Hepatocyte (in vitro differentiated cells): ENCODE measurements at regions not wholly inside any gene's neighbourhood (a gene's known extent, or its start where the extent isn't known, plus 50 kb on each side); places are given as distances from the start of the nearest gene placed in this dataset.

ENCODE experiments used
- DNase-seq: peaks from one replicate; pipeline ENCODE4 v3.0.0-alpha.2; 2016; ENCODE audit warnings: low spot score
- H2AFZ ChIP-seq: fragments of 200-600 bp; sonication (generic); 2 replicates; pipeline ENCODE4 v1.6.0; 2016; ENCODE audit warnings: antibody characterized with exemption, mild to moderate bottlenecking
- H3K27ac ChIP-seq: fragments of 200-600 bp; sonication (generic); 2 replicates; pipeline ENCODE4 v1.5.1; 2016; ENCODE audit warnings: mild to moderate bottlenecking
- H3K27me3 ChIP-seq: fragments of 200-600 bp; sonication (generic); 2 replicates; pipeline ENCODE4 v1.6.1; 2016
- H3K36me3 ChIP-seq: fragments of 200-600 bp; sonication (generic); replicated peaks from 2 replicates; pipeline ENCODE4 v1.5.1; 2016; ENCODE audit warnings: low read depth; ENCODE audit not compliant: insufficient read depth
- H3K4me1 ChIP-seq: fragments of 200-600 bp; sonication (generic); 2 replicates; pipeline ENCODE4 v1.5.1; 2016; ENCODE audit warnings: mild to moderate bottlenecking, moderate library complexity; ENCODE audit not compliant: insufficient read depth
- H3K4me2 ChIP-seq: fragments of 200-600 bp; sonication (generic); 2 replicates; pipeline ENCODE4 v1.6.0; 2016
- H3K4me3 ChIP-seq: fragments of 200-600 bp; sonication (generic); 2 replicates; pipeline ENCODE4 v1.5.1; 2016; ENCODE audit warnings: mild to moderate bottlenecking
- H3K79me2 ChIP-seq: fragments of 200-600 bp; sonication (generic); 2 replicates; pipeline ENCODE4 v1.6.0; 2017; ENCODE audit warnings: mild to moderate bottlenecking
- H3K9me2 ChIP-seq: fragments of 200-600 bp; sonication (generic); replicated peaks from 2 replicates; pipeline ENCODE4 v1.6.0; 2017; ENCODE audit warnings: mild to moderate bottlenecking; ENCODE audit not compliant: insufficient read depth
- H3K9me3 ChIP-seq: fragments of 200-600 bp; sonication (generic); 2 replicates; pipeline ENCODE4 v1.5.1; 2016; ENCODE audit warnings: low read depth, mild to moderate bottlenecking
- H4K20me1 ChIP-seq: fragments of 200-600 bp; sonication (generic); 2 replicates; pipeline ENCODE4 v1.6.0; 2016; ENCODE audit warnings: mild to moderate bottlenecking; ENCODE audit not compliant: insufficient read depth, poor library complexity, severe bottlenecking
- EZH2 ChIP-seq: fragments of 200-600 bp; sonication (generic); IDR thresholded peaks from 2 replicates; pipeline ENCODE4 v1.6.1; 2016; ENCODE audit warnings: antibody characterized with exemption, mild to moderate bottlenecking, borderline replicate concordance
- EZH2phosphoT487 ChIP-seq: fragments of 200-600 bp; sonication (generic); IDR thresholded peaks from one replicate; pipeline ENCODE4 v1.6.1; 2018; ENCODE audit warnings: antibody characterized with exemption, mild to moderate bottlenecking, low read depth, moderate library complexity; ENCODE audit not compliant: unreplicated experiment, severe bottlenecking
- WGBS: methylation state at CpG from one replicate; pipeline ENCODE4 v1.1.6; 2016; ENCODE audit warnings: low lambda C conversion rate; ENCODE audit errors: missing lambda C conversion rate; 5-methylcytosine and 5-hydroxymethylcytosine counted together
- TF ChIP-seq, protein P1 (sequence below): fragments of 200-600 bp; sonication (generic); IDR thresholded peaks from 2 replicates; pipeline ENCODE4 v1.5.1; 2016; ENCODE audit warnings: antibody characterized with exemption, mild to moderate bottlenecking; ENCODE audit not compliant: poor library complexity

DNA sequence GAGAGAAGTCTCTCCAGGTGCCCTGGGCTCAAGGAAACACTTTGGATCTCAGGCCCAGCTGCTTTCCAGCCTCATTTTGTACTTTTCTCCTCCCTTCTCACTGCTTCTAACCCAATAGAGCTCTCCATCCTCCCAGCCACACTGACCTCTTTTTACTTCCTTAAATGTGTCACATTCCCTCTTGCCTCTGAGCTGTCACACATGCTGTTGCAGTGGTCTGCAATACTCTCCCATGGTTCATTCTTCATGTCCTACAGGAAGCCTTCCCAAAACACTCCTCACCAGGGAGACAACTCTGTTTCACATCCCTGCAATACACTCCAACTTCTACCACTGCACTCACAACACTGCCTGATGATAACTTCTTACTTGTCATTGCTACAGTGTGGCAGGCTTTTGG is 242.1 kb upstream of the DYNLRB2 start:
- no peak overlapping the region for H2AFZ ChIP-seq
- TF ChIP-seq EZH2 = no peak
- TF ChIP-seq, protein P1, sequence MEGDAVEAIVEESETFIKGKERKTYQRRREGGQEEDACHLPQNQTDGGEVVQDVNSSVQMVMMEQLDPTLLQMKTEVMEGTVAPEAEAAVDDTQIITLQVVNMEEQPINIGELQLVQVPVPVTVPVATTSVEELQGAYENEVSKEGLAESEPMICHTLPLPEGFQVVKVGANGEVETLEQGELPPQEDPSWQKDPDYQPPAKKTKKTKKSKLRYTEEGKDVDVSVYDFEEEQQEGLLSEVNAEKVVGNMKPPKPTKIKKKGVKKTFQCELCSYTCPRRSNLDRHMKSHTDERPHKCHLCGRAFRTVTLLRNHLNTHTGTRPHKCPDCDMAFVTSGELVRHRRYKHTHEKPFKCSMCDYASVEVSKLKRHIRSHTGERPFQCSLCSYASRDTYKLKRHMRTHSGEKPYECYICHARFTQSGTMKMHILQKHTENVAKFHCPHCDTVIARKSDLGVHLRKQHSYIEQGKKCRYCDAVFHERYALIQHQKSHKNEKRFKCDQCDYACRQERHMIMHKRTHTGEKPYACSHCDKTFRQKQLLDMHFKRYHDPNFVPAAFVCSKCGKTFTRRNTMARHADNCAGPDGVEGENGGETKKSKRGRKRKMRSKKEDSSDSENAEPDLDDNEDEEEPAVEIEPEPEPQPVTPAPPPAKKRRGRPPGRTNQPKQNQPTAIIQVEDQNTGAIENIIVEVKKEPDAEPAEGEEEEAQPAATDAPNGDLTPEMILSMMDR = no peak
- TF ChIP-seq EZH2phosphoT487 = no peak
- H3K4me2 ChIP-seq = no peak overlapping the region
- no peaks in the 10 kb centered on the region for H4K20me1 ChIP-seq
- H3K27me3 ChIP-seq = no peaks in the 10 kb centered on the region
- H3K9me3 ChIP-seq = no peaks in the 10 kb centered on the region
- no peaks in the 10 kb centered on the region for H3K36me3 ChIP-seq
- no peak overlapping the region for H3K4me3 ChIP-seq
- no peaks in the 10 kb centered on the region for H3K79me2 ChIP-seq
- no peaks in the 10 kb centered on the region for H3K9me2 ChIP-seq
- DNase-seq = no peak
- H3K4me1 ChIP-seq = peaks cover 12% of the 10 kb centered on the region
- H3K27ac ChIP-seq = no peak overlapping the region

DNA sequence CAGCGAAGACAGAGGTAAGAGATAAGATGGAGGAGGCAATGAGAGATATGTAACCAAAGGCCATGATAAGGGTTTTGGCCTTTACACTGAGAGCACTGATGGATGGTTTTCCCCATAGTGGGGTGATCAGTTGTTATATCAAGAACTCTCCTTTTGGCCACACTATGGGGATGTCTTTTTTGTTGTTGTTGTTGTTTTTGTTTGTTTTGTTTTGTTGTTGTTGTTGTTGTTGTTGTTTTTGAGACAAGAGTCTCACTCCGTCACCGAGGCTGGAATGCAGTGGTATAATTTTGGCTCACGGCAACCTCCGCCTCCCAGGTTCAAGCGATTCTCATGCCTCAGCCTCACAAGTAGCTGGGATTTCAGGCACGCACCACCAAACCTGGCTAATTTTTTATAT is 244.8 kb upstream of the DYNLRB2 start:
- no peak overlapping the region for H3K4me2 ChIP-seq
- WGBS = over 99% methylated on average over 7 of the region's 7 CpGs
- DNase-seq = no peak
- H2AFZ ChIP-seq = no peak overlapping the region
- H3K9me3 ChIP-seq = no peaks in the 10 kb centered on the region
- no peaks in the 10 kb centered on the region for H3K36me3 ChIP-seq
- H3K4me1 ChIP-seq = peaks cover 12% of the 10 kb centered on the region
- H3K9me2 ChIP-seq = no peaks in the 10 kb centered on the region
- no peak overlapping the region for H3K27ac ChIP-seq
- no peaks in the 10 kb centered on the region for H3K27me3 ChIP-seq
- H3K4me3 ChIP-seq = no peak overlapping the region
- H3K79me2 ChIP-seq = no peaks in the 10 kb centered on the region
- H4K20me1 ChIP-seq = no peaks in the 10 kb centered on the region
- TF ChIP-seq EZH2phosphoT487 = no peak

DNA sequence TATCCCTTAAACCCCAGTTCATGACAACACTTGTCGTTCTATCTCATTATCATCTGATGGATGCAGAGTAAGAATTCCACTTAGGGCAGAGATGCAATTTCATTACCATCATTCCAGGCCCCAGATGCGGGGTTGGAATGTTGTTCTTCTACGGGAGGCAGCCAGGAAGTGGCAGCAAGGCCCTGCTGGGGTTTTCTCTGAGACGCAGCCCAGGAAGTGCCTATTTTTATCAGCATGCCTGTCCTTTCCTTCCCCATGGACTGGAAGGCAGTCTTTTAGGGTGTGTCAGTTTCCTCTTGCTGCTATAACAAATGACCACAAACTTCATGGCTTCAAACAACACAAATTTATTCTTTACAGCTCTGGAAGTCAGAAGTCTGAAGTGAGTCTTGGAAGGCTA is 246.6 kb upstream of the DYNLRB2 start:
- Histone ChIP-seq H2AFZ (no peak overlapping the region), H4K20me1 (no peaks in the 10 kb centered on the region), H3K79me2 (no peaks in the 10 kb centered on the region), H3K9me2 (no peaks in the 10 kb centered on the region), H3K27ac (no peak overlapping the region), H3K9me3 (no peaks in the 10 kb centered on the region), H3K36me3 (no peaks in the 10 kb centered on the region), H3K4me3 (no peak overlapping the region), H3K4me2 (no peak overlapping the region), H3K4me1 (peaks cover 6% of the 10 kb centered on the region), H3K27me3 (no peaks in the 10 kb centered on the region)
- 77% methylated on average over 4 of the region's 4 CpGs for WGBS
- TF ChIP-seq EZH2phosphoT487 (no peak), EZH2 (no peak)
- TF ChIP-seq, protein P1 = no peak
- no peak for DNase-seq

DNA sequence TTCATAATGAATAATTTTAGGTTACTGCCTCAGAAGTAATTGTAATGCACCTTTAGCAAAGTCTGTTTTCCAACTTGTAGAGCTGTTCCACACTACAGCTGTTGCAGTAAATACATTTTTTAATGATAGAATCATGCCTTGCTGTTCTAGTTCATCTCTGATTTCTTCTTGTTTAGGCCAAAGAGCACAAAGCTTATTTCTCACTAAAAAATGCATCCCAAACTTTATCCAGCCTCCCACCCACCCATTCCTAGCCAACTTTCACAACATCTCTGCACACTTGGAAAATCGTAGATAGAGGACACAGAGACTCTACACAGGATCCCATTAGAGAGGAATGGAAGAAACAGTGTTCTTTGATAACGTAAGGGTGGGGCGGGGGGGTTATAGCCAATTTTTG is 252.2 kb upstream of the DYNLRB2 start:
- H3K36me3 ChIP-seq = no peaks in the 10 kb centered on the region
- H2AFZ ChIP-seq = no peak overlapping the region
- H3K4me1 ChIP-seq = no peaks in the 10 kb centered on the region
- TF ChIP-seq EZH2 (no peak), EZH2phosphoT487 (no peak)
- TF ChIP-seq, protein P1 = no peak
- no peak overlapping the region for H3K27ac ChIP-seq
- 95% methylated on average over 3 of the region's 3 CpGs for WGBS
- no peaks in the 10 kb centered on the region for H3K79me2 ChIP-seq
- H3K4me3 ChIP-seq = no peak overlapping the region
- no peaks in the 10 kb centered on the region for H3K9me2 ChIP-seq
- H3K4me2 ChIP-seq = no peak overlapping the region
- H3K9me3 ChIP-seq = no peaks in the 10 kb centered on the region
- H3K27me3 ChIP-seq = no peaks in the 10 kb centered on the region
- H4K20me1 ChIP-seq = no peaks in the 10 kb centered on the region
- no peak for DNase-seq
